Astrocyte of the spinal cord (primary cell): ENCODE measurements at regions not wholly inside any gene's neighbourhood (a gene's known extent, or its start where the extent isn't known, plus 50 kb on each side); places are given as distances from the start of the nearest gene placed in this dataset.

Experiments
- DNase-seq: peaks from one replicate; pipeline ENCODE4 v3.0.0; 2011; ENCODE audit warnings: low read depth, low spot score
- H3K4me3 ChIP-seq: 2 replicates; pipeline ENCODE4 v1.5.1; 2011; ENCODE audit warnings: low read depth, mild to moderate bottlenecking, low read length, moderate library complexity
- in situ Hi-C: cut with HindIII; loops from 2 replicates; pipeline ENCODE4 v1.10.0; 2017; ENCODE audit warnings: low sequenced_read_pairs
- TF ChIP-seq, protein P1 (sequence below): IDR thresholded peaks from 2 replicates; pipeline ENCODE4 v1.5.1; 2012; ENCODE audit warnings: low read depth, mild to moderate bottlenecking, low read length, inconsistent platforms

DNA sequence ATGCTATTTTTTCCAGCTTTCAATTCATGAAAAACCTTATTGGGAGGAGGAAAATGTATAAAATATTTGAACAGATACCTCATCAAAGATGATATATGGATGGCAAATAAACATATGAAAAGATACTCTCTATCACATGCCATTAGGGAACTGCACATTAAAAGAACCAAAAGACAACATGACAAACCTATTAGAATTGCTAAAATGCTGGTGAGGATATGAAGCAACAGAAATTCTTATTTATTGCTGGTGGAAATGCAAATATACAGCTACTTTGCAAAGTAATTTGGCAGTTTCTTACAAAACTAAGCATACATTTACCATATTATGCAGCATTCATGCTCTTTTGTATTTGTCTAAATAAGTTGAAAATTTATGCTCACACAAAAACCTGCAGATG is 1783.9 kb upstream of the PCDH20 start:
- TF ChIP-seq, protein P1, sequence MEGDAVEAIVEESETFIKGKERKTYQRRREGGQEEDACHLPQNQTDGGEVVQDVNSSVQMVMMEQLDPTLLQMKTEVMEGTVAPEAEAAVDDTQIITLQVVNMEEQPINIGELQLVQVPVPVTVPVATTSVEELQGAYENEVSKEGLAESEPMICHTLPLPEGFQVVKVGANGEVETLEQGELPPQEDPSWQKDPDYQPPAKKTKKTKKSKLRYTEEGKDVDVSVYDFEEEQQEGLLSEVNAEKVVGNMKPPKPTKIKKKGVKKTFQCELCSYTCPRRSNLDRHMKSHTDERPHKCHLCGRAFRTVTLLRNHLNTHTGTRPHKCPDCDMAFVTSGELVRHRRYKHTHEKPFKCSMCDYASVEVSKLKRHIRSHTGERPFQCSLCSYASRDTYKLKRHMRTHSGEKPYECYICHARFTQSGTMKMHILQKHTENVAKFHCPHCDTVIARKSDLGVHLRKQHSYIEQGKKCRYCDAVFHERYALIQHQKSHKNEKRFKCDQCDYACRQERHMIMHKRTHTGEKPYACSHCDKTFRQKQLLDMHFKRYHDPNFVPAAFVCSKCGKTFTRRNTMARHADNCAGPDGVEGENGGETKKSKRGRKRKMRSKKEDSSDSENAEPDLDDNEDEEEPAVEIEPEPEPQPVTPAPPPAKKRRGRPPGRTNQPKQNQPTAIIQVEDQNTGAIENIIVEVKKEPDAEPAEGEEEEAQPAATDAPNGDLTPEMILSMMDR, result no peak

DNA sequence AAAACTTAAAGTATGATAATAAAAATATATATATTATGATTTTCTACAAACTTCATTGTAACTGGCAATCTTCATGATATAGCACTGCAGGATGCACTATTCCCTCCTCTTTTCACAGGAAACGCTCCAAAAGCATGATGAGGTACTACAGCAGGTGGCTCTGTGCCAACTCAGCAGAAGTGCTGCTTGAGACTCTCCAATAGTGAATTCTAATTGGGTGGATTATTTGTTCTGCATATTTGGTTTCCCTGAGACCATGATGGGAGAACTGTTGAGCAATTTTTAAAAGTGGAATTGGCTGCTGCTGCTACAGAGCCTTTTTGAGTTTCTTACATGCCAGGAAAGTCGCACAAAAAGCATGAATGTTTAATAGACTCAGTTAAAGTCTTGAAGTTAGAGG is 1782.4 kb upstream of the PCDH20 start:
- no peak for DNase-seq
- TF ChIP-seq, protein P1, result no peak
- in situ Hi-C loops, result no loop called here
- H3K4me3 ChIP-seq, result no peak overlapping the region

More for the DNA sequence above, 1783.9 kb upstream of the PCDH20 start:
- no peak for DNase-seq
- in situ Hi-C loops, result no loop called here
- no peak overlapping the region for H3K4me3 ChIP-seq

DNA sequence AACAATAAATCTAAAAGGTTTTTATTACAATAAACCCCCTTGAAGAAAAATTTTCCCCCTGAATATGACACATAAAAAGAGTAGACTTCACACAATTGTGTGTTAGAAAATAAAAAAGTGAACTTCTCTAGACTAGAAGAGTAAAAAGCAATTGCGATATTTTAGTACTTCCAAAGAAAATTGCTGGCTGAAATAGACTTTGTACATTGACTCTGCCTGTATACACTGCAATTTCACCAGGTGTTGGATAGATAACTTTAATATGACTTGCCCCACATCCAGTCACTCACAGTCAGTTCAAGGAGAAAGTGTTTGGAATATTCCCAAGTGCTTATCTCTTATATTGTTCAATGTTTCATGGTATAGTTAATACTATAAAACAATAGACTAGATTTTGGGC is 1780.1 kb upstream of the PCDH20 start:
- no peak overlapping the region for H3K4me3 ChIP-seq
- no peak for DNase-seq
- TF ChIP-seq, protein P1, result no peak
- in situ Hi-C loops, result no loop called here

DNA sequence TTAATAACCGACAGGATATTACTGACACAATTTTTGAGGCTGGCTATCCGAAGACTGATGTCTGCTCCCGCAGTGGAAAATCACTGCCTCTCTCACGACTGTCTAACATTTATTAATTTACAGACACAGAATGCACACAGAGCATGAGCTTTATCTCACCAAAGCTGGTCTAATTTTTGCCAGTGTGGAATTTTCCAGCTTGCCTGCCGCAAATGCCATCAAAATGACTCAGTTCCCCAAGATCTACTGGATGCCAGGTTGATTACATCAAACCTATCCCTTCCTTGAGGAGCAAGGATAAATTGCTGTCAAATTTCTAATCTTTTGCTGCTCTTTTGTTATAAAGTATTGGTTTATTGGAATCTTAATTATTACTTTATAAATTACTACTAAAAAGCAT is 1775.1 kb upstream of the PCDH20 start:
- in situ Hi-C loops, result no loop called here
- no peak overlapping the region for H3K4me3 ChIP-seq
- peak; percentile 53 for DNase-seq
- TF ChIP-seq, protein P1, result no peak

DNA sequence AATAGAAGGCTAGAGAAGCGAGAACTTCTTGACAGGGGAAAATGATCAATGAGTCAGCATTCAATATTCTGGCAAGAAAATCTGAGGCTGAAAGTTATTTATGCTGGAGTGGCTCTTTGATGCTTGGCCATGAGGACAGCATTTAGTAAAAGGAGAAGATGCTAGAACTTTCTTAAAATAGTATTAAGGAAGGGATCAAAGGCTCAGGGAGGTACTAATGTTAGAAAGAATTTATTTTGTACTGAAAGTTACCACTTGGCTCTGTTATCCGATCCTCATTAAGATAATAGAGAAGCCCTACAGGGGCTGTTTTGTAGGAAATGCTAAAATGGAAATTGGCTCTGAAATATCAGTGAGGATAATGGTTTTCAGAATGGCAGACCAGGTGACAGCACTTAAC is 1774.6 kb upstream of the PCDH20 start:
- TF ChIP-seq, protein P1, result no peak
- peak; percentile 15 for DNase-seq
- no peak overlapping the region for H3K4me3 ChIP-seq
- in situ Hi-C loops, result no loop called here

DNA sequence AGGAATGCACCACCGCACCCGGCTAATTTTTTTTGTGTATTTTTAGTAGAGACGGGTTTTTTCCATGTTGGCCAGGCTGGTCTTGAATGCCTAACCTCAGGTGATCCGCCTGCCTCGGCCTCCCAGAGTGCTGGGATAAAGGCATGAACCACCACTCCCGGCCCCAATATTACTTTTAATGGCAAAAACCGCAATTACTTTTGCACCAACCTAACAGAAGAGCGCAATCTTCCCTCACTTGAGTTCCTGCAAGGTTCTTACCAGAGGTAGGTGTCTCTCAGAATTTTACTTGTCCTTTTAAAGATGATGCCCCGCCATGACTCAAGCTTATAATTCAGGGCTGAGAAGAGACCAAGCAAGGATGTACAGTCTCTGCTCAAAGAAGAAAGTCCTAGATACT is 1774.1 kb upstream of the PCDH20 start:
- no peak for DNase-seq
- in situ Hi-C loops, result no loop called here
- TF ChIP-seq, protein P1, result no peak
- no peak overlapping the region for H3K4me3 ChIP-seq

DNA sequence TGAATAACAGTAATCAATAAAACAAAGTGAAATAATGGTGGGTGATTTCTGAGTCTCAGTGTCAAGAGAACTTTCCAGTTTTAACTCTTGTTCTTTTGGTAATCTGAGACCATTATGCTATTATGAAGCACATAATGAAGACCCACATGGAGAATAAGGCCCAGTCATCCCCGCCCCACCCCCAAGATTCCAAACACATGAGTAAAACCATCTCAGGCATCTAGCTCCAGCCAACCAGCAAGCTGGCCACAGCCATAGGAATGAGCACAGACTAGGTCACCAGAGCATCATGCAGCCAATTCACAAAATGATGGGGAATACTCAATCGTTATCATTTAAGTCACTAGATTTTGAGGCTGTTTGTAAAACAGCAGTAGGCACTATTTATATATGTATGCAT is 1769.0 kb upstream of the PCDH20 start:
- in situ Hi-C loops, result no loop called here
- peak; percentile 87 for DNase-seq
- no peak overlapping the region for H3K4me3 ChIP-seq
- TF ChIP-seq, protein P1, result no peak
